Stimulated activated CD8-positive, alpha-beta memory T cell treated with anti-CD3 and anti-CD28 coated beads, Interleukin-4, amount 100 ng/mL, for 48 hours (primary cell): ENCODE measurements at regions not wholly inside any gene's neighbourhood (a gene's known extent, or its start where the extent isn't known, plus 50 kb on each side); places are given as distances from the start of the nearest gene placed in this dataset.
"Not testable (repeated sequence)": the region's sequence is repeated elsewhere in the genome, so short reads cannot be mapped to it uniquely, and the experiment has no call there.

Experiments
- DNase-seq: peaks from one replicate; pipeline ENCODE4 v3.0.0-alpha.2; 2020

DNA sequence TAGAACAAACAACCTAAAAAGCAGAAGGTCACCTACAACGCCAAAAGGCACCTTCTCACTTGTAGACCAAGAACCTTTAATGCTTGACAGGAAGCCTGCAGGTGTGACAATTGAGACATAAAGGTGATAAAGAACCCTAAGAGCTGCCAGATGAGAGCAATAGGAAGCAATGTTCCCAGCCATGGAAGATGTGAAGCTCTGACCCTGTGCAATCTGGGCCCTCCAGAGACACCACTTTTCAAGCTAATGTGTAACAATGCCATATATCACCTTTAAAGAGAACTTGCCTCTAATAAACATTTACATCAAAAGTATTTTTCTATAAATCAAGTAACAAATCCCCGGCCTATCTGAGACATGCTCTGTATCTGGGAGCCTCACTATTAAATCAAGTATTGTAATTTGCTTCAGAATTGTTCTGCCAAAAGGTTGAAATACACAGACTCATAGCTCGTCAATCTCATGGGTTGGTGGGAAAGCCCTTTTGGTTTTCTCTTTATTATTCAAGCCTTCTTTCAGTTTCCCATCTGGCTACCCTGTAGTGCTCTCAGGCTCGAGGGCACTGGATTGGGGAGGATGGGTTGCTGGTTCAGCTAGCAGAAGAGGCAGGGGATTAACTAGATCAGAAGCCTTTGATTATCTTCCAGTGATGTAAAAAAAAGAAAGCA is 368.9 kb downstream of the BUD13 start:
- no peak for DNase-seq

DNA sequence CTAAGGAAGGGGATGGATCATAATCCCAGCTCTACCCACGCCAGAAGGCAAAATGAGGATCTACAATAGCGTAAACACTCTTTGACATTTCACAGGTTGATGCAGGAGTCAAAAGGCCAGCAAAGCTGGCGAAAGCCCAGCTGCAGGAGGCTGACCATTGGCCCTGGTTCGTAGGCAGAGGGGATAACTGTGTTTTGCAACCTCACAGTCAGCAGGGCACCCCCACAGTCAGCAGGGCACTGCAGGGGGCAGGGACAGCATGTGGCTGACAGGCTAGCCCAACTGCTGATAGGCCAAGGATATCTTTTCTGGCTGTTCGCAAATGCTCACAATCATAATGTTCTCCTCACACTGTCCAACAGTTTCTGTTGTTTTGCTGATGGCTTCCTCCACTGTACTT is 372.7 kb downstream of the BUD13 start:
- no peak for DNase-seq

- no peak for DNase-seq
Observed at GRCh38 chr11:116397602-116398084, 375.1 kb downstream of the BUD13 start.

DNA sequence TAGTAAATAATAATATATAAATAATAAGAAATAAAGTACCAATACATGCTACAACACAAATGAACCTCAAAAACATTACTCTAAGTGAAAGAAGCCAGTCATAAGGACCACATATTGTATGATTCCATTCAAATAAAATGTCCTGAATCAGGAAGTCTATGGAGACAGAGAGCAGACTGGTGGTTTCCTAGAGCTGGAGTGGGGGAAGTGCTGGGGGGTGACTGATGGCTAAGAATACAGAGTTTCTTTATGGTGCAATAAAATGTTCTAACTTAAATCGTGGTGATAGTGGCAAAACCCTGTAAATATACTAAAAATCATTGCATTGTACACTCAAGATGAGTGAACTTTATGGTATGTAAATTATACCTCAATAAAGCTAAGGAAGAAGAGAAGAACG is 376.5 kb downstream of the BUD13 start:
- DNase-seq, result no peak

DNA sequence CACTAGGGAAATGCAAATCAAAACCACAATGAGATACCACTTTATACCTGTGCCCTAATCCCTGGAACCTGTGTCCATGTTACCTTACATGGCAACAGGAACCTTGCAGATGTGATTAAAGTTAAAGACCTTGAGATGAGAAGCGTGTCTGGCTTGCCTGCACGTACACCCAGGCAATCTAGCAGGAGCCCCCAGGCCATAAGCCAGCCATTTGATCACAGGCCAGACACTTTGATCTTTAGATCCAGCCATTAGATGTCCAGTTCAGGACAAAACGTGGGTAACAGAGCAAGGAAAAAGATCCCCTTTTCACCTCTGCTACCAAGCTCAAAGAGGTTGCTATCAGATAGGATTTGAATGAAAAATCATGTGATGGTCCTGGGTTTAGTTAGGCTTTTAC is 378.8 kb downstream of the BUD13 start:
- no peak for DNase-seq

- DNase-seq, result no peak
Observed at GRCh38 chr11:116390963-116391362, 381.8 kb downstream of the BUD13 start.

DNA sequence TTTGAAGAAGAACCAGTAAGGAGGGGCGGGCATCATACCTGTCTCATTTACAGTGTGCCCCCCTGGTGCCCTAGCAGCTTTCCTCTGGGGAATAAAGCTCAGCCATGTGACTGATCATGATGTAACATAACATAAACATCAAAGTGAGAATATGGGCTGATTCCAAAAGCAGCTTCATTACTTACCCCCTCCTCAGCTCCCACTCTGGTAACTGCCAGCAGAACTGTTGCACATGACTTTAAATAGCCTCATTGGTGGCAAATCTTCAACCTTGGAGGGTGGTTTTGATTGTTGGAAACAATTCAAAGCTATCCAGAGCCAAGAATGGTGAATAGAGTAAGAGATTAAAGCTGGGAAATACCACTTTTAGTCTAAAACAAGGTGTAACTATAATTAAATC is 384.6 kb downstream of the BUD13 start:
- no peak for DNase-seq

DNA sequence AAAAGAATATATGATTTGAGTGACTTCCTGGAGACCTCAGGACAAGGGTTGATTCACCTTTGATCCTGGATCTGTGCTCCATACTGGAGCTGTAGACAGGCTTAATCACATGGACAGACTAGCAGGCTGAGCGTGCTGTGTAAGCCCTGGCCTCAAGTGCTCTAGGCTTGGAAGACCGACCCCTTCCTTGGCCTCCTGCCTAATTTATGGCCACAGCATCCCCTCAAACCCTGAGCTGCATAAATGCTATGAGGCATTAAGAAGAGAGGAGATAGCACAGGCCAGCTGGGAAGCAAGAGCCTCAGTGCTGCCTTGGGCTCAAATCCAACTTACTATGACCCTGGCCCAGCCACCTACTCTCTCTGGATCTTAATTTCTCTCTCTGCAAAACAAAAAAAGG is 385.1 kb downstream of the BUD13 start:
- DNase-seq, result no peak

DNA sequence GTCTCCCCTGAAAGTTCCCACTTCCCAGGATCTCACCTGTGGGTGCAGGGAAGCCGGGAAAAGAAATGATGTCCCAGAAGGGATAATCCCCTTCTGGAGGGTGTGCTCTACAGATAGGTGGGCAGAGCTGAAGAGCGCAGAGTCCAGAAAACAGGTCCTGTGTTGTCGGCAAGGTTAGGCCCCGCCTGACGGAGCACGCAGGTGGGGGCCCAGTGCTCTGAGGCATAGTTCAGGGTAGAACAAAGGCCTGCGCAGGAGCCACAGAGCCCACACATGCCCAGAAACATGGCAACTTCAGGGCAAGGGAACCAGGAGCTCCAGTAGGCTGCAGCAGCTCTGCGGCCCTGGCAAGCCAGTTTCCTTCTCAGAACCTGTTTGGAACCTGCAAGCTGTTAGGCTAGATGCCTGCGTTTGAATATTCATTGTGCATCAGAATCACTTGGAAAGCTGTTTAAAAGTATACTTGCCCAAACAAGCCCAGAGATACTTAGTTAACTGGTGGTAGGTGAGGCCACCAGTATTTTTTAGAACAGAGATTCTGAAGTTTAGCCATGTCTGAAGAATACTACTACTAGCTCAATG is 386.6 kb downstream of the BUD13 start:
- DNase-seq, result no peak

GRCh38 chr11:116384876-116385275 is 387.9 kb downstream of the BUD13 start:
- DNase-seq, result no peak

DNA sequence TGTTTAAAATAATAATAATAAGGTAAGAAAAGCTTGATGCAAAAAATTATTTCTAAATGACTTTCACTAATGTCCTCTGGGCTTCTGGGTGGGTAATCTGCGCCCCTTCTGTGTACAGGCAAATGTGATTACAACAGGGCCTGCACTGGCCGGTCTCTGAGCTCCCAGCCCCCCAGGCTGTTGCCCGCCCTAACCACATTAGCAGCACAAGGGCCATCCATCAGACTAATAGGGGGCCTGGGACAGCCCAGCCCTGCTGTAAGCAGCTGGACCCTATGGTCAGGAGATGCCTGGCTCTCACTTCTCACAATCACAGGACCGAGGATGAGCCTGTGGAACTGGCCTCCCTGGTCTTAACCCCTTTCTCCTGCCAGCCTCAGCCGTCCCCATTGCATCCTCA is 388.4 kb downstream of the BUD13 start:
- no peak for DNase-seq

DNA sequence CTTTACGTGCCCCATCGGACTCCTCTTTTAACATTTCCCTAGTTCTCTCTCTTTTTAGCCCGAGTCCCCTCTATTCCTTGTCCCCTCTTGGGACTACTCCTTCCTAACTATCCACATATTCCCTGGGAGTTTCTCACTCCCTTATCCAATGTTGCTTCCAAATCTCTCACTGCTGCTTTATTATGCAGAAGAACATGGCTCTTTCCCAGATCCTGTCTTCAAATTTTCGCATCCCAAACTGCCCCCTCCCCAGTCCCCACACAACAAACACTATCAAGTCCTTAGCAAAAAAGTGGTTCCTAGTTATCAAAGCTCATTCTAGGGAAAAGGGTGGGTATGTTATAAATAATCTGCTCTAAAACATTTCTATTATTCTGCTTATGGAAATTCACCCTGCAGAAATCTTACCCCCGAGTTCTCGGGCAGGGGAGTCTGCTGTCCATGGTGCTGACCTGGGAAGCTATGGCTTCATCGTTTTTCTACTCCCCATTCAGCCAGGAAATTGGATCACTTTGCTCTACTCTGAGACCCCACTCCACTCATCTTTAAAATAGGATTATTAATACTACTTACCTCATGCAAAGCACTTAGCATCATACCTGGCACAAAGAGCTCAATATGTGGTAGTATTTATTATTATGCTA is 393.5 kb downstream of the BUD13 start:
- DNase-seq, result peak; percentile 32

DNA sequence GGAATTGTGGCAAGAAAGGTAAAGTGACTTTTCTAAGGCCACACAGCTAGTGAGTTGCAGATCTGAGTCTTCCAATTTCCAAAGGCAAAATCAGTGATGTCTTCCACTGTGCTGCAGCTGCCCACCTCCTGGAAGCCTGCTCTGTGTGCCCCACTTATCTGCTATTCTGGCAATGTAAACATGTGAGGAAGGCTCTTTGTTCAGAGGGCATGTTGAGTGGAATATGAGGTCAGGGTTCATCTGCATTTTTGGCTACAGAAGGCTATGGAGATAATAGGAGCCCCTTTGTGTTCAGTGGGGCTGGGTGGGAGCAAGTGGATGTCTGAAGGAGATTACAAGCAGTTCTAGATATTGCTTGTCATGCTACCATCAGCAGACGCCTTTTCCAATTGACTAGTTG is 396.2 kb downstream of the BUD13 start:
- no peak for DNase-seq

DNA sequence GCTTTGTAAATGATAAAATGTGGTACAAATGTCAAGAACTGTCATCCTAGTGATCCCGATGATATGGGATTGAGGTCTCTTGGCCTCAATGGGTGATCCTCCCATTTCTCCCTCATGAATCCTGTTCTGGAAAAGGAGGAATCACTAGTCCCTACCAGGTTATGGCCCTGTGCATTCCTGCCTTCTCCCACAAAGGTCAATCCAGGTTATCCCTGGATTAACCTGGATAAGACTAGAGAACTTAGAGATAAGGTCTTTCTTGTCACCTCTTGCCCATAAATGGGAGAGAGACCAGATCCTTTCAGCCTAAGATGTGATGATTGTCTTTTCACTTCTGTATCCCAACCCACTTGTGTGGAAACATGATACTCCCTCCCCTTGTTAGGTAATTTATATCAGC is 396.7 kb downstream of the BUD13 start:
- no peak for DNase-seq

GRCh38 chr11:116375221-116375620 is 397.6 kb downstream of the BUD13 start:
- no peak for DNase-seq

GRCh38 chr11:116374085-116374484 is 398.7 kb downstream of the BUD13 start:
- no peak for DNase-seq

- no peak for DNase-seq
Observed at GRCh38 chr11:116373104-116373944, 399.5 kb downstream of the BUD13 start.

DNA sequence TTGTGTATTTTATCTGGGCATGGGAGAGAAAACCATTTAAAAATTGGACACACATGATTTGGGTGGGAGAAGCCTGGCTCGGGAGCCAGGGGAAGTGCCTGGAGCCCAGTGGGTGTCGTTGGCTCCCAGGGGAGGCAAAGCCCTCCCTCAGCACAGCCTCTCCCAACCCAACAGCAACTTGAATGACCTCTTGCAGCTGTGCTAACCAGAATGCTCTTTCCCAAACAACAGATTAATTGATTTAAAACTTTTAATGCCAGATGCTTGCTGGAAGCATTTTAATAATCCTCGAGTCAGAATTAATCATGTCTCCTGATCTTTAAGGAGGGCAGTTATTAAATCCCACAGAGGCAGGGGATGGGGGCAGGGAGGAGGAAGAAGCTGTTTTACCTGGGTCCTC is 401.6 kb downstream of the BUD13 start:
- DNase-seq, result no peak

DNA sequence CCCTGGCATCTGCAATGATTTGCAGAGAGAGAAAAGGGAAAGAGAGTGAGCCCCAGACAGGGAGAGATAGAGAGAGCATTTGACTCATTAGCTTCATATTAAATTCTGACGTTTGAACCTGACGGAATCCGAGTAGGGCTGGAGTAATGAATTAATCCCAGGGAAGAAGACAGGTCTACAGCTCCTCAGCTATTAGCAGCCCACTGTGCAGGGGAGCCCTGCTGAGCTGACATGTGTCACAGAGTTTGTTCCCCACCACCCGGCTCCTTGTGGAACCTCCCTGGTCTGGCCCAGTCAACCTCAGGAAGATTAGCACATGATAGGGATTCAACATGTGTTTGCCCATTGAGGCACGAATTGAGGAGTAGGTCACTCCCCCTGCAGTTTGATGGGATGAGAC is 404.0 kb downstream of the BUD13 start:
- no peak for DNase-seq

GRCh38 chr11:116366980-116367645 is 405.7 kb downstream of the BUD13 start:
- no peak for DNase-seq

GRCh38 chr11:116366451-116366850 is 406.3 kb downstream of the BUD13 start:
- no peak for DNase-seq

GRCh38 chr11:116364925-116365324 is 407.9 kb downstream of the BUD13 start:
- not testable (repeated sequence) for DNase-seq

- no peak for DNase-seq
Observed at GRCh38 chr11:116364348-116364747, 408.4 kb downstream of the BUD13 start.
